ENCODE measurements at regions not wholly inside any gene's neighbourhood (a gene's known extent, or its start where the extent isn't known, plus 50 kb on each side); places are given as distances from the start of the nearest gene placed in this dataset.

DNA sequence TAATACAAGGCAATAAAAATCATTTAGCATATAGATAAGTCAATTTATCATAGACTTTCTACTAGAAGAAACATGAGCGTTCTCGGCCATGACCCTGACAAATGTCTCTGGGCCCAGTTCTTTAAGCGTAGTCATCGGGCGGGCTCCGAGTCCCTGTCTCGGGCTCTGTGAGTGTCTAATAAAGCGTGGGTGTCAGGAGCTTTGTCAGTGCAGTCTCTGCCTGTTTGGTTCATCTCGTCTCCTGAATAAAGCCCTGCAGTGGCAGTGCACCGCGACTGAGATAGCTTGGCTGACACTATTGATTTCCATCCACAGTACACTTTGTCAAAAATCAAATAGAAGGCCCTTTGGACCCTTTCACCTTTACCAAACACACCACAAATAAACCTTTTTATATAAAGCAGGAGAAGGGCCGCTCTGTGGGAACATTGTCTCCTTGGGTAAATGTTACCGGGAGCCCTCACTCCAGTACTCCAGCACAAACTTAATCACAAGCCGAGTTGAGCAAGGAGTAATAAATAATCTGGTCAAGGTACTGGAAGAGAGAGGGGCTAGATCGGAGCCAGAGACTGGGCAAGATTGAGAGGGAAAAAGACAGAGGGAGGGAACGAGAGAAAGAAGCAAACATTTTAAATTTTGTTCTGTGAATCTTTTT lies 368.2 kb upstream of the TSHZ3 start:
- DNase-seq: no peak

GRCh38 chr19:31718032-31718431 lies 368.8 kb upstream of the TSHZ3 start:
- no peak for DNase-seq

GRCh38 chr19:31718898-31719297 lies 369.7 kb upstream of the TSHZ3 start:
- DNase-seq: no peak

GRCh38 chr19:31723101-31723500 lies 373.9 kb upstream of the TSHZ3 start:
- DNase-seq: no peak

DNA sequence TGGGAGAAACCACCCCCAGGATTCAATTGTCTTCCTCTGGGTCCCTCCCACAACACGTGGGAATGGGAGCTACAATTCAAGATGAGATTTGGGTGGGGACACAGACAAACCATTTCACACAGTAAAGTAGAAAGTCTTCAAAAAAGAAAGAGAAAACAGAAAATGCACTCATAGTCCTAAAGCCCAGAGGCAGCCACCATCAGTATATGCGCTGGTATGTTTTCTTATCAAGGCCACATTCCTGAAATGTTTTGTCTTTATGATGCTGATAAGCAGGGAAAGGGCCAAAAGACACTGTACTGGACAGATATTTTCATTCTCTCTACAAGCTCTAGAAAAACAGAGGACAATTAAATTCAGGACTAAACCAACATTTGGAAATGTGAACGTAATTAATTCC lies 375.8 kb upstream of the TSHZ3 start:
- DNase-seq: no peak

DNA sequence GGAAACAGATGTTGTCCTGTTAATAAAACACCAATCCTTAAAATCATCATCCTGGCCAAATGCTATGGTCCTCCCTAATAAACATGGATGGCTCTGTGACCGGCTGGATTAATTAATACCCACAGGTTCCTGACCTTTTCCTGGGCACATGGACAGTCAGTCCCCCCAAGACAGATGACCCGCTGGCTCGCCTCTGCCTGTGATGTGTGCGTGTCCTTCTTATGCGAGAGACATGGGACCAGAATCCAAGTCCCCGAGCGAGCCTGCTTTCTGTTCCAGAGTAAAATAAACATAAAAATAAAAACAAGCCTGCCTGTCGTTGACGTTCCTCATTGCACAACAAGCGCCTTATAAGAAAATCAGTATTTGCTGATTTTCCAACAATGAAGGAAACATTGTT lies 378.3 kb upstream of the TSHZ3 start:
- no peak for DNase-seq

GRCh38 chr19:31730270-31730669 lies 381.0 kb upstream of the TSHZ3 start:
- DNase-seq: no peak

DNA sequence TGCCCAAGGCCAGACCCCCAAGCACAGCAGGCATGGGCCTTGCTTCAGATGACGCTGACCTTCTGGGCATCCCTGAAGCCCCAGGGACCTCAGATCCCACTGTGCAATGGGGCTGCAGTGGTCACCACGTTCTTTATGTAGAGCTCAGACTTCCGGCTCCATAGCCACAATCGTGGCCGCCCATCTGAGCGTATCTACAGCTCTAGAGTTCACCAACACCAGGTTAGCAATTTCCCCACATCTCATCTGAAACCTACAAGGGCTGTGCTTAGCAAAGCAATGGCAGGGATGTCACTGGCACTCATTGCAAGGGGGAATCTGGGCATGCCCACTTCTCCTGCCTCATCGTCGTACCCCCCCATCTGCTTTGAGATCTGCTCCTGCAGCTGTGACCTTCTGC lies 384.4 kb upstream of the TSHZ3 start:
- DNase-seq: no peak

- no peak for DNase-seq
Observed at GRCh38 chr19:31742249-31742648, 393.0 kb upstream of the TSHZ3 start.

DNA sequence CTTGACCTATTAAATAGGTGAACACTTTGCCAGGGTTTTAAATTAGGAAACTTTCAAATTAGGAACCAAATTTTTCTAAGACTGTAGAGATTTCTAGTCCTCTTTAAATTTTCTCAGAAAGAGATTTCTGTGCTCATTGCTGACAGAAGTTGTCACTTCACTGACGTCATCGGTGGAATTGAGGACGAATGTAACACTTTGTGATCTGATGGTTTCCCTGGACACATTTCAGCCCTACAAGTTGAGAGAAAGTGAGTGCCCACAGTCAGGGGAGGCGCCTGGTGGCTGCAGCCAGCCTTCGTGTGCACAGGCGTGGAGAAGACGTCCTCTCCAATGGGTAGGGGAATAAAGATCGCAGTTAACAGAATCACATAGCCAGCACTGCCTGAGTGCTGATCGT lies 396.5 kb upstream of the TSHZ3 start:
- DNase-seq: no peak

DNA sequence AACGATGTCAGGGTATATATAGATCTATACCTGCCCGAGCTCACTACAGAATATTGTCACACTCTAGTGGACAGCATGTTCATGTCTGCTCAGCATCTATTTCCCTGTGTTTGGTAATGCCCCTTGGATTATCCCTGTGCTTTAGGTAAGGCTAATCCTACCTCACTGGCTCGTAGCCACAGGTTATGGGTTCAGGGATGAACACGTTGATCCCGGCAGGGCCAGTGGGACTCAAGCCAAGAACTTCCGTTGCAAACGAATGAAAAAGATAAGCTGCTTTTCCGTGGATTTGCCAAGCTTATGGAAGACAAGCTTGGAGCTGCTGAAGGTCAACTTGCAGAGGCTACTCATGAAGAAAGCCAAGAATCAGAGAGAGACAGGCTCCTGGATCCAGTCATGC lies 400.0 kb upstream of the TSHZ3 start:
- no peak for DNase-seq

DNA sequence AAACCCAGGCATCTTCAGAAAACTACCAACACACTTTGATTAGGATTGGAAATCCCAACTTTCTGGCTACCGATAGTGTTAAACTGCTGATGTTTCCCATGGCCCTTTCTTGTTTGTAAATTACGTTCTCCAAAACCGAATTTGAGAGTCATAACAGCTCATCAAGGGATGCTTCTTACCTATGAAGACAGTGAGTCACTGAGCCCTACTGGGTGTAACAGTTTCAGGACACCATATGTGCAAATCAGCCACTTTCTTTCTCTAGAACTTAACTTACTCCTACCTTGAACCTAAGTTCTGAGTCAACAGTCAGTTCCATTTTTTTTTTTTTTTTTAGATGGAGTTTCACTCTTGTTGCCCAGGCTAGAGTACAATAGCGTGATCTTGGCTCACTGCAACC lies 410.1 kb upstream of the TSHZ3 start:
- no peak for DNase-seq

GRCh38 chr19:31761281-31761913 lies 412.2 kb upstream of the TSHZ3 start:
- DNase-seq: no peak

DNA sequence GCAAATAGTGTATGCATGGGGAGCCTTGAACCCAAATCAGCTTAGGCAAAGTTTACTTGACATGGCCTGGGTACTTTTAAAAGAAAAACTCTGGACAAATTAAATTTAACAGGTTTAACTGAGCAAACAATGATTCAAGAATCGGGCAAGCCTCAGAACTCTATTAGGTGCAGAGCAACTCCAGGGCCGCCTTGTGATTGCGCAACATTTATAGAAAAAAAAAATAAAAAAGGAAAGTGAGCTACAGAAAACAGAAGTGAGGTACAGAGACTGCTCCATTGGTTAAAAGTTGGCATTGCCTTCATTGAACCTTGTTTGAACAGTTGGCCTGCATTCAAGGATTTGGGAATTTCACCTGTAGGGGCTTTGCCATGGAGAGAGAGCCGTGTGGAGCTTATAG lies 421.0 kb upstream of the TSHZ3 start:
- no peak for DNase-seq

DNA sequence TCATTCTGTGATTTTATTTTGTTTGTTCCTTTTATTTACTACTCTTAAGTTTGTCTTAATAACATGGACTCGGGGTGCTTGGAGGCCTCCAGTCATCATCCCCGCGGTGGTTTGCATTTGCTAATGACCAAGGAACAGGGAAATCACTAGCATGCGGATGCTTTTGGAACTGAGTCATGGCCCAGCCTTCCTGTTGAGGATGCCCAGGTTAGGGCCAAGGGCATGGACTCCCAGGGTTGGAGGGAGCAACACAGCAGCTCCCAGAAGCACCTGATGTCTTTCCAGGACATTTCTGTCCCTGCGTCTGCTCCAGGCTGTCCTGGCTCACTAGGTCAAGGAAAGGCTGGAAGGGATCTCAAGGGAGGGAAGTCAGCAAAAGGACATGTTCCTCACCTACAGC lies 423.7 kb upstream of the TSHZ3 start:
- DNase-seq: no peak

DNA sequence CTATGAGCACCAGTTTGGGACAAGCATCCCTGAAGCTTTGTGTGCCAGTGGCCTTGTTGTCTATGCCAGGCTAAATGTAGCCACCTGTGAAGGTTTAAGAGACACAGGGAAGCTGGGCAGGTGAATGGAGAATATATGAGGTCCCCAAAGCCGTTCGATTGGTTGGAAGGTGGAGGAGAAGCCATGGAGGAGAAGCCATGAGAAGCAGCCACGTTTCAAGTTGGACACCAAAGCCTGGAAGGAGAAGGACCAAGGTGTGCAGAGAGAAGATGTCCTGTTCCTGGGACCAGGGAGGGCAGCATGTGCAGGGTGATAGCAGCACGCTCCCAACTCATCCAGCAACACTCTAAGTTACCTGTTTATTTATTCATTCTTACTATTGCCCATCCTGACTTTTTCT lies 432.3 kb upstream of the TSHZ3 start:
- DNase-seq: no peak

GRCh38 chr19:31783592-31783991 lies 434.4 kb upstream of the TSHZ3 start:
- DNase-seq: no peak

DNA sequence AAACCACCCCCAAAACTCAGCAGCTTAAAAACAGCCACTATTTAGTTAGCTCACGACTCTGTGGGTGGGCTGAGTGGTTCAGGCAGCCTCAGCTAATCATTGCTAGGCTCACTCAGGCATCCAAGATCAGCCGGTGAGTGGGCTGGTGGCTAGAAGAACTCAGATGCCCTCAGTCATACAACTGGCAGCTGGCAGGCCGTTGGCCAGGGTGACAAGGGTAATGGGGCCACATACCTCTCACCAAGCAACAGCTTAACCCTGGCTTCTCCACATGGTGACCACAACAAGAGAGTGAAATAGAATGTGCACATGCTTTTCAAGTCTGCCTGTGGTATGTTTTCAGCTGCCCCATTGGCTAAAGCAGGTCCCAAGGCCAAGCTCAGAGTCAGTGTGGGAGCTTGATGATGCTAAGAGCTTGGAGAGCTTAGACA lies 435.4 kb upstream of the TSHZ3 start:
- no peak for DNase-seq

- no peak for DNase-seq
Observed at GRCh38 chr19:31801611-31802010, 452.4 kb upstream of the TSHZ3 start.

- DNase-seq: no peak
Observed at GRCh38 chr19:31803835-31804446, 454.7 kb upstream of the TSHZ3 start.

GRCh38 chr19:31804668-31805067 lies 455.4 kb upstream of the TSHZ3 start:
- DNase-seq: no peak

DNA sequence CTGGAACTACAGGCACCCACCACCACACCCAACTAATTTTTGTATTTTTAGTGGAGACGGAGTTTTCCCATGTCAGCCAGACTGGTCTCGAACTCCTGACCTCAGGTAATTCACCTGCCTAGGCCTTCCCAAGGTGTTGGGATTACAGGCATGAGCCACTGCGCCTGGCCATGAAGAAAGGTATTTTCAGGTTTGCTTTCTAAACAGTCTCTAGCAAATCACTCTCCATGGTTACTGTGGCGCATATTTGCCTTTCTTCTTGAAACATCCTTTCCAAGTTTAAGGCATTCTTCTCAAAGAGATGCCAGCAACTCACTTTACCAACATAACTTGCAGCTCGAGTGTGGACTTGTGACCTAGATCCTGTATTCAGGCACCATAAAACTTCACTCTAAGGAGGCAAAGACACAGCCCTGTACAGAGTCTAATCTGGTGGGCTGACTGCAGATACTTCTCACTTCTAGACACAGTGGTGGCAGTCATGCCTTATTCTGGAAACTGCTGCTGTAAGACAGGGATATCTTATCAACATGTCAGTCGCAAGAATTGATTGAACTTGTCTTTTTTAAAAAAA lies 461.4 kb upstream of the TSHZ3 start:
- no peak for DNase-seq

DNA sequence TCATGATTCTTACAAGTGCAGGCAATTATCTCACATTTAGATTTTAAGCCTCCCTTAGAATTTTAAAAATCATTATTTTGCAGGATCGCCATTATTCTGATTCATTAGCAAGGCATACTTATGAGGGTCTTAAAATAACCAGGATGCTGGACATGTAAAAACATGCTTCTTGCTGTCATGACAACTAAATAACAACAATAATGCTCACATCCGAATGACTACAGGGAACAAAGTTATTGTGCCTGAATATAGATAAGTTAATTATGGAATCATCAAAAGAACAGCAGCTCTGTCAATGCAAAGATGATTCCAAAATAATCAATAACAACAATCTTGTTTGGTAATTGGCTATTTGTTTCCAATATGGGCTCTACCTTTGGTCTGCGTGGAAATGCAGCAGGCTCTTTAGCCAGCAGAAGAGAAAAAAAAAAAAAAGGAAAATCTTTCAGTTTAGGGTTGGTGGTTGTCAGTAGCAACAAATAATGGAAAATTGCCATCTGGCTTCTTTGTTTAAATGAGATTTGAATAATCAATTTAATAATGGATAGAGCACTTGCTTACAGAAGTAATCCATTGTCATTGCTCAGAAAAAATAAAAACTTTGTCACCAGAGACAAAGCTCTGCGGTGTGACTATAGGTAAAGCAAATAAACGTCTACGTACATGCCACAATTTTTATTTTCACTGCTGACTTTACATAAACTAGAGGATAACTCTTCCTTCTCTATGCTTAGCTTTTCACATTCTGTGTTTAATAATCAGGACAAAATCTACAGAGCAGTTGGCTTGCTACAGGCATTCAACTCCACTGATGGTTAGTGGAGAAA lies 468.9 kb upstream of the TSHZ3 start:
- DNase-seq: no peak

All from inflammatory macrophage (primary cell).